HepG2 (cell line): ENCODE measurements at regions not wholly inside any gene's neighbourhood (a gene's known extent, or its start where the extent isn't known, plus 50 kb on each side); places are given as distances from the start of the nearest gene placed in this dataset.

Experiments
- ATAC-seq: fragments of 200-7000 bp; cut with Tn5 transposase; 3 replicates; pipeline ENCODE4 v1.9.1; 2020; ENCODE audit warnings: mild to moderate bottlenecking, moderate library complexity
- BruUV-seq: library from RNA; stranded (reverse); fragments of 400-500 nt; replicated peaks from 2 replicates; lab custom pipeline; 2021; lab: Mats Ljungman, UMichigan
- CTCF ChIA-PET: fragments of 300-600 bp; formaldehyde crosslinking; extraction: SDS; loops from one replicate; lab custom pipeline; 2021; ENCODE audit warnings: low total read pairs, inconsistent platforms, low intra/inter-chr PET ratio; lab: Yijun Ruan, JAX
- POLR2A ChIA-PET: fragments of 350-600 bp; sonication (Branson Sonifier 250); formaldehyde crosslinking; loops from one replicate; lab custom pipeline; 2020; ENCODE audit warnings: antibody characterized with exemption, inconsistent platforms; lab: Yijun Ruan, JAX
- DNase-seq: peaks from one replicate; pipeline ENCODE4 v3.0.0-alpha.2; 2015; ENCODE audit warnings: low spot score
- FAIRE-seq: peaks from 3 replicates; lab custom pipeline; 2011; peaks lifted over from hg19 to GRCh38; lab: Jason Lieb, UNC
- H2AFZ ChIP-seq: one replicate; pipeline ENCODE4 v1.6.1; 2011; ENCODE audit warnings: low read length, inconsistent platforms
- H3K27ac ChIP-seq: fragments of 300-600 bp; 3 replicates; pipeline ENCODE4 v1.8.0; 2011; ENCODE audit warnings: mixed run types, mild to moderate bottlenecking, mixed read lengths, low read length, inconsistent platforms; ENCODE audit not compliant: insufficient read depth; ENCODE audit errors: extremely low read length
- H3K27me3 ChIP-seq, 2 experiments: fragments of 200-600 bp in 1 of 2; 2 replicates in 1 of 2; 3 replicates in 1 of 2; pipeline versions ENCODE4 v1.6.0 to v1.8.0; 2011; ENCODE audit warnings: low read length in 2 of 2, mild to moderate bottlenecking in 2 of 2, moderate library complexity in 2 of 2, inconsistent platforms in 1 of 2; ENCODE audit not compliant: insufficient read depth in 2 of 2, control insufficient read depth in 1 of 2
- H3K36me3 ChIP-seq, 2 experiments: fragments of 200-600 bp in 1 of 2; replicated peaks in 1 of 2; 2 replicates in 1 of 2; 3 replicates in 1 of 2; pipeline versions ENCODE4 v1.5.1 to v1.8.0; 2011; ENCODE audit warnings: low read length in 2 of 2, inconsistent platforms in 1 of 2; ENCODE audit not compliant: insufficient read depth in 2 of 2, control insufficient read depth in 1 of 2
- H3K4me1 ChIP-seq: 2 replicates; pipeline ENCODE4 v1.5.1; 2012; ENCODE audit warnings: low read length, inconsistent platforms; ENCODE audit not compliant: insufficient read depth
- H3K4me2 ChIP-seq: 2 replicates; pipeline ENCODE4 v1.6.0; 2011; ENCODE audit warnings: low read depth, low read length, inconsistent platforms
- H3K4me3 ChIP-seq, 3 experiments: fragments of 200-600 bp in 1 of 3; sonication (generic), shearing (Covaris generic) in 1 of 3; replicated peaks in 1 of 3; 2 replicates each; pipeline ENCODE4 v1.5.1; 2011 to 2016; ENCODE audit warnings: low read length in 3 of 3, inconsistent platforms in 2 of 3, low read depth in 2 of 3, mild to moderate bottlenecking in 2 of 3, control low read depth in 1 of 3, mixed read lengths in 1 of 3; ENCODE audit not compliant: insufficient read depth in 1 of 3
- H3K79me2 ChIP-seq: one replicate; pipeline ENCODE4 v1.6.1; 2011; ENCODE audit warnings: low read length, inconsistent platforms; ENCODE audit not compliant: insufficient read depth
- H3K9ac ChIP-seq: 2 replicates; pipeline ENCODE4 v1.6.0; 2011; ENCODE audit warnings: mild to moderate bottlenecking, low read depth, low read length, inconsistent platforms; ENCODE audit not compliant: insufficient read depth
- H3K9me3 ChIP-seq: 2 replicates; pipeline ENCODE4 v1.5.1; 2012; ENCODE audit warnings: mild to moderate bottlenecking, low read length
- H4K20me1 ChIP-seq: 2 replicates; pipeline ENCODE4 v1.6.0; 2011; ENCODE audit warnings: inconsistent platforms, mild to moderate bottlenecking, low read length, moderate library complexity; ENCODE audit not compliant: insufficient read depth
- BORCS8-MEF2B ChIP-seq: sonication (generic); formaldehyde crosslinking; IDR thresholded peaks from 2 replicates; pipeline ENCODE4 v1.8.0; 2022; ENCODE audit warnings: mild to moderate bottlenecking, missing genetic modification reagents
- FOXA1 ChIP-seq, 2 experiments: fragments of 450-650 bp in 1 of 2; sonication (generic) in 1 of 2; formaldehyde crosslinking in 1 of 2; IDR thresholded peaks; 2 replicates each; pipeline versions ENCODE4 v1.4.0 to v1.6.1; 2016 to 2020; ENCODE audit warnings: missing genetic modification reagents in 1 of 2
- FOXP1 ChIP-seq, 2 experiments: fragments of 450-650 bp in 1 of 2; IDR thresholded peaks; 2 replicates each; pipeline ENCODE4 v1.6.1; 2017 to 2018; ENCODE audit warnings: antibody characterized with exemption in 1 of 2
- GATAD2A ChIP-seq: IDR thresholded peaks from 2 replicates; pipeline ENCODE4 v1.6.1; 2016
- KLF6 ChIP-seq: IDR thresholded peaks from 2 replicates; pipeline ENCODE4 v1.8.0; 2016; ENCODE audit warnings: missing biosample characterization, missing genetic modification reagents
- MED13 ChIP-seq: sonication (generic); formaldehyde crosslinking; IDR thresholded peaks from 2 replicates; pipeline ENCODE4 v1.5.0; 2020; ENCODE audit warnings: missing genetic modification reagents
- SMC3 ChIP-seq: IDR thresholded peaks from 2 replicates; pipeline ENCODE4 v1.6.1; 2011; ENCODE audit warnings: low read length, improper control_type of control experiment
- YY1 ChIP-seq: IDR thresholded peaks from 2 replicates; pipeline ENCODE4 v1.6.1; 2011; ENCODE audit warnings: low read length, low read depth, moderate library complexity, mild to moderate bottlenecking; ENCODE audit not compliant: insufficient read depth, insufficient replicate concordance
- ZFX ChIP-seq: sonication (generic); formaldehyde crosslinking; IDR thresholded peaks from 2 replicates; pipeline ENCODE4 v1.4.0; 2020; ENCODE audit warnings: mild to moderate bottlenecking, low read depth, missing genetic modification reagents, moderate library complexity
- ZMYM4 ChIP-seq: sonication (generic); formaldehyde crosslinking; IDR thresholded peaks from 2 replicates; pipeline ENCODE4 v1.8.1; 2023; ENCODE audit warnings: mild to moderate bottlenecking, missing genetic modification reagents
- ZNF253 ChIP-seq: sonication (generic); formaldehyde crosslinking; IDR thresholded peaks from 2 replicates; pipeline ENCODE4 v1.8.0; 2022; ENCODE audit warnings: mild to moderate bottlenecking, missing genetic modification reagents, borderline replicate concordance
- ZNF260 ChIP-seq: sonication (generic); formaldehyde crosslinking; IDR thresholded peaks from 2 replicates; pipeline ENCODE4 v1.4.0; 2020; ENCODE audit warnings: missing genetic modification reagents, low read depth, mild to moderate bottlenecking, borderline replicate concordance
- ZNF34 ChIP-seq: sonication (generic); formaldehyde crosslinking; IDR thresholded peaks from 2 replicates; pipeline ENCODE4 v1.4.0; 2020; ENCODE audit warnings: mild to moderate bottlenecking, missing genetic modification reagents, borderline replicate concordance
- ZNF605 ChIP-seq: sonication (generic); formaldehyde crosslinking; IDR thresholded peaks from 2 replicates; pipeline ENCODE4 v1.8.0; 2022; ENCODE audit warnings: mild to moderate bottlenecking, missing genetic modification reagents
- ZNF644 ChIP-seq: IDR thresholded peaks from 2 replicates; pipeline ENCODE4 v1.6.1; 2016; ENCODE audit warnings: low read depth
- ZNF709 ChIP-seq: sonication (generic); formaldehyde crosslinking; IDR thresholded peaks from 2 replicates; pipeline ENCODE4 v1.5.0; 2020; ENCODE audit warnings: mild to moderate bottlenecking, missing genetic modification reagents
- ZNF772 ChIP-seq: sonication (generic); formaldehyde crosslinking; IDR thresholded peaks from 2 replicates; pipeline ENCODE4 v1.5.0; 2020; ENCODE audit warnings: mild to moderate bottlenecking, missing genetic modification reagents
- WGBS: methylation state at CpG from one replicate; pipeline ENCODE4 v1.1.6; 2017; ENCODE audit warnings: low lambda C conversion rate; 5-methylcytosine and 5-hydroxymethylcytosine counted together
- in situ Hi-C: cut with HindIII; loops from 2 replicates; pipeline ENCODE4 v1.10.0; 2017; ENCODE audit warnings: low pct_unique_long_range_greater_than_20kb; ENCODE audit not compliant: extremely low pct_ligation_motif_present
- intact Hi-C: fragments of 100-400 bp; cut with micrococcal nuclease; formaldehyde crosslinking; loops from one replicate; pipeline ENCODE4 v1.10.0; 2022; ENCODE audit not compliant: unreplicated experiment
- TF ChIP-seq, protein P1 (sequence below): sonication (generic); formaldehyde crosslinking; IDR thresholded peaks from 2 replicates; pipeline ENCODE4 v1.4.0; 2020; ENCODE audit warnings: missing genetic modification reagents
- TF ChIP-seq, protein P2 (sequence below): sonication (generic); formaldehyde crosslinking; IDR thresholded peaks from 2 replicates; pipeline ENCODE4 v1.5.0; 2020; ENCODE audit warnings: mild to moderate bottlenecking, missing genetic modification reagents, moderate library complexity

DNA sequence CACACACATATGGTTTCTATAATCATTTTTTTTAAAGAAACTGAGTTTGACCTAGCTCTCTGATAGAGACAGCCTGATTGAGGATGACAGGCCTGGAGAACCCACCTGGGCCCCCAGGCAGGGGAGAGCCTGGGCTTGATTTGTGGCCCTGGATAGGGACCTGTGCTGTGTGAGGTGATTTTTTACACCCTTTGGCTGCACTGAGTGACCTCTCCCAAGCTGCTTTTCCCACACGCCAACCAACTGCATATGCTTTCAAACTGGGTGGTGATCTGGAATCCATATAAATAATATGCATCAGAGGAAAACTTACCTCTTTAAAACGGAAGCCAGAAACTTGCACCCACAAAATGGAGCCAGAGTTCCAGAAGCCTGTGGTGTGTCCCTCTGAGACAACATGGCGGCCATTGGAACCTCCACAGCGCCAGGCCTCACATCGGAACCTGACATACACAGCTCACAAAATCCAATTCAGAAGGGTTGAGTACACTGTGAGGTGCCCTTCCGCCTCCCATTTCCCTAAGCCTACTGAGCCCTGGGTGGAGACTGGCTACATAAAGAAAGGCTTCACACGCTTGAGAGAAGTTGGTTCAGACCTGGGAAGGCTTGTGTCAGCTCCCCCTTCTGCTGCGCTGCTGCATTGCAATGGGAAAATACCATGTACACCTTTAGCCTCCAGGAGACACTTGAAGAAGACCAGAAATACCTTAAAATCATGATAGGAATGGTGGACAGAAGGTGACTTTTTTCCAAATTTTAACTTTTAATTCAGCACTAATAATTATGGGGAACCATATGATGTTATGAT is 160.7 kb downstream of the HHIPL2 start:
- ChIA-PET POLR2A (no interaction called here), CTCF (no interaction called here)
- H3K4me3 ChIP-seq = peak overlapping the region in 1 of 3 experiments; percentile 37; a peak in 2 of 6 replicates
- H4K20me1 ChIP-seq = no peaks in the 10 kb centered on the region
- DNase-seq (peak; percentile 21), FAIRE-seq (no peak), ATAC-seq (peak; percentile 94)
- intact Hi-C loops = no loop called here
- no peaks in the 10 kb centered on the region for H3K9me3 ChIP-seq
- H3K4me1 ChIP-seq = no peaks in the 10 kb centered on the region
- BruUV-seq = no TSS peak
- H3K9ac ChIP-seq = no peak overlapping the region
- H3K27ac ChIP-seq = no peak overlapping the region
- no peak for TF ChIP-seq GATAD2A
- TF ChIP-seq SMC3 = peak; percentile 13; the same call in 1 of the 2 replicates
- TF ChIP-seq ZFX (CRISPR knock-in tag) = no peak
- TF ChIP-seq ZNF644 (CRISPR knock-in tag) = peak; percentile 66; the same call in 1 of the 2 replicates
- TF ChIP-seq MED13 = no peak
- no peak for TF ChIP-seq ZNF709 (CRISPR knock-in tag)
- 0 out of 2 replicates have a peak, but pooled peaks have one; percentile 21 for TF ChIP-seq ZMYM4
- TF ChIP-seq BORCS8-MEF2B (CRISPR knock-in tag) = no peak
- TF ChIP-seq ZNF34 = no peak
- no peak for TF ChIP-seq KLF6 (CRISPR knock-in tag)
- TF ChIP-seq, protein P1, sequence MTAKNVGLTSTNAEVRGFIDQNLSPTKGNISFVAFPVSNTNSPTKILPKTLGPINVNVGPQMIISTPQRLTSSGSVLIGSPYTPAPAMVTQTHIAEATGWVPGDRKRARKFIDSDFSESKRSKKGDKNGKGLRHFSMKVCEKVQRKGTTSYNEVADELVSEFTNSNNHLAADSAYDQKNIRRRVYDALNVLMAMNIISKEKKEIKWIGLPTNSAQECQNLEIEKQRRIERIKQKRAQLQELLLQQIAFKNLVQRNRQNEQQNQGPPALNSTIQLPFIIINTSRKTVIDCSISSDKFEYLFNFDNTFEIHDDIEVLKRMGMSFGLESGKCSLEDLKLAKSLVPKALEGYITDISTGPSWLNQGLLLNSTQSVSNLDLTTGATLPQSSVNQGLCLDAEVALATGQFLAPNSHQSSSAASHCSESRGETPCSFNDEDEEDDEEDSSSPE = no peak
- no peak for TF ChIP-seq ZNF772 (CRISPR knock-in tag)
- TF ChIP-seq ZNF605 (CRISPR knock-in tag) = no peak
- no peak for TF ChIP-seq ZNF253 (CRISPR knock-in tag)
- TF ChIP-seq ZNF260 = no peak
- no peak for TF ChIP-seq FOXA1 (IDR thresholded peaks at IDR 0.05)
- TF ChIP-seq FOXA1 (CRISPR knock-in tag; IDR thresholded peaks at IDR 0.05) = no peak
- peak; percentile 73 for TF ChIP-seq YY1
- no peak for TF ChIP-seq FOXP1 (IDR thresholded peaks at IDR 0.05)
- TF ChIP-seq FOXP1 (CRISPR knock-in tag; IDR thresholded peaks at IDR 0.05) = no peak
- TF ChIP-seq, protein P2, sequence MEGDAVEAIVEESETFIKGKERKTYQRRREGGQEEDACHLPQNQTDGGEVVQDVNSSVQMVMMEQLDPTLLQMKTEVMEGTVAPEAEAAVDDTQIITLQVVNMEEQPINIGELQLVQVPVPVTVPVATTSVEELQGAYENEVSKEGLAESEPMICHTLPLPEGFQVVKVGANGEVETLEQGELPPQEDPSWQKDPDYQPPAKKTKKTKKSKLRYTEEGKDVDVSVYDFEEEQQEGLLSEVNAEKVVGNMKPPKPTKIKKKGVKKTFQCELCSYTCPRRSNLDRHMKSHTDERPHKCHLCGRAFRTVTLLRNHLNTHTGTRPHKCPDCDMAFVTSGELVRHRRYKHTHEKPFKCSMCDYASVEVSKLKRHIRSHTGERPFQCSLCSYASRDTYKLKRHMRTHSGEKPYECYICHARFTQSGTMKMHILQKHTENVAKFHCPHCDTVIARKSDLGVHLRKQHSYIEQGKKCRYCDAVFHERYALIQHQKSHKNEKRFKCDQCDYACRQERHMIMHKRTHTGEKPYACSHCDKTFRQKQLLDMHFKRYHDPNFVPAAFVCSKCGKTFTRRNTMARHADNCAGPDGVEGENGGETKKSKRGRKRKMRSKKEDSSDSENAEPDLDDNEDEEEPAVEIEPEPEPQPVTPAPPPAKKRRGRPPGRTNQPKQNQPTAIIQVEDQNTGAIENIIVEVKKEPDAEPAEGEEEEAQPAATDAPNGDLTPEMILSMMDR (CRISPR knock-in tag) = peak; percentile 45
- H2AFZ ChIP-seq = peak overlapping the region; percentile 42
- no peaks in the 10 kb centered on the region for H3K79me2 ChIP-seq
- no peaks in the 10 kb centered on the region for H3K27me3 ChIP-seq
- WGBS = 19% methylated on average over 5 of the region's 8 CpGs
- in situ Hi-C loops = no loop called here
- no peaks in the 10 kb centered on the region for H3K36me3 ChIP-seq
- H3K4me2 ChIP-seq = peak overlapping the region; percentile 55
